GM23248 (cell line): ENCODE measurements at regions not wholly inside any gene's neighbourhood (a gene's known extent, or its start where the extent isn't known, plus 50 kb on each side); places are given as distances from the start of the nearest gene placed in this dataset.

Source experiments
- EZH2 ChIP-seq: fragments of 200-600 bp; sonication (generic); IDR thresholded peaks from 2 replicates; pipeline ENCODE4 v1.6.1; 2018; ENCODE audit warnings: antibody characterized with exemption, mild to moderate bottlenecking; ENCODE audit not compliant: insufficient read depth, poor library complexity, severe bottlenecking
- EZH2phosphoT487 ChIP-seq: fragments of 200-600 bp; sonication (generic); IDR thresholded peaks from 2 replicates; pipeline ENCODE4 v1.6.1; 2018; ENCODE audit warnings: antibody characterized with exemption, moderate library complexity, mild to moderate bottlenecking, low read depth; ENCODE audit not compliant: insufficient read depth

DNA sequence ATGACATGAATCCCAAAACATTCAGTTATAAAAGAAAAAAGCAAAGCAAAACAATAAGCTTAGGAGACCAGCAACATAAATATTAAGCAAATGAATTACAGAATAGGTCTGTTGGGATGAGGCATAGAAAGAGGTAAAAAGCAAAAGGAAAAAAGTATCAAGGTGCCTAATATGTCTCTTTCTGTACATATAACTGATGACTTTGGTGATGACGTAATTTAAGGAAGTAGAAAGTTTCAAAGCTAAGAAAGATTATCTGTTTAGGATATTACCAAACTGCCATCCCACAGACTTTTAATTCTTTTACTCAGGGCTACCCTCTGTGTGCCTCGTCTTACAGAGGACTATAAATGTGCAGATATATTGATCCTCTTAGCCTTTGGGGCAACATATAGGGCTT is 1066.5 kb downstream of the SORCS3 start:
- TF ChIP-seq EZH2 (no peak), EZH2phosphoT487 (no peak)
